Hematopoietic multipotent progenitor cell treated with erythropoietin and hydrocortisone succinate and interleukin-3 and kit ligand, for 17 days (in vitro differentiated cells): ENCODE measurements at regions not wholly inside any gene's neighbourhood (a gene's known extent, or its start where the extent isn't known, plus 50 kb on each side); places are given as distances from the start of the nearest gene placed in this dataset.
A peak's percentile ranks its signal among the peaks of the same experiment; 100 is the strongest.
"Not testable (repeated sequence)": the region's sequence is repeated elsewhere in the genome, so short reads cannot be mapped to it uniquely, and the experiment has no call there.

ENCODE experiments used
- DNase-seq: peaks from one replicate; pipeline ENCODE4 v3.0.0-alpha.2; 2015; ENCODE audit warnings: low spot score

DNA sequence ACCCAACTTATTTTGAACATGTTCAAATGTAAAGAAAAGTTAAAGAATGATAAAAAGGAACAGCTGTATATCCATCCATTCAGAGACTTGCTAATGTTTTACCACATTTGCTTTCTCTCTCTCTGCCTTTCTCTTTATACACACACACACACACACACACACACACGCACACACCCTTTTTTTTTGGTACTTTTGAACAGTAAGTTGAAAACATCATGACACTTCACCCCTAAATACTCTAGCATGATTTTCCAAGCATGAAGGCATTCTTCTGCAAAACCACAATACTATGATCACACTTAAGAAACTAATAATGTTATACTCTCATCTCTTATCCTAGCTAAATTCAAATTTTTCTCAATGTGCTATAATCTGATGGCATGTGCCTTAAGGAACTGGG is 192.3 kb downstream of the UTRN start:
- no peak for DNase-seq

DNA sequence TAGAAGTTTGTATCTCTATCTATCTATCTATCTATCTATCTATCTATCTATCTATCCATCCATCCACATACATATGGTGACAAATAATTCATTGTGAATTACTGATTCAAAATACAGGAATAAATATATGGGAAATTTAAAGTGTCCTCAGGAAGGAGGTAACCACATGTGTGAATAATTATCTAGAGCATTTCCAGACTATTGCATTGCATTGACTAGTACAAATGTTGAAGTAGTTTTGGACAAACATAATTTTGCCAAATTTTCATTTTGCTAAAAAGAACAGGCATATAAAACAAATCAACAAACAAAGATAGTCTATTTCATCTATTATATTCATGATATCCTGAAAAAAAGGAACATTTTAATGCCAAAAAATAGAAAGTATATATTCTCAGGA is 192.7 kb downstream of the UTRN start:
- no peak for DNase-seq

DNA sequence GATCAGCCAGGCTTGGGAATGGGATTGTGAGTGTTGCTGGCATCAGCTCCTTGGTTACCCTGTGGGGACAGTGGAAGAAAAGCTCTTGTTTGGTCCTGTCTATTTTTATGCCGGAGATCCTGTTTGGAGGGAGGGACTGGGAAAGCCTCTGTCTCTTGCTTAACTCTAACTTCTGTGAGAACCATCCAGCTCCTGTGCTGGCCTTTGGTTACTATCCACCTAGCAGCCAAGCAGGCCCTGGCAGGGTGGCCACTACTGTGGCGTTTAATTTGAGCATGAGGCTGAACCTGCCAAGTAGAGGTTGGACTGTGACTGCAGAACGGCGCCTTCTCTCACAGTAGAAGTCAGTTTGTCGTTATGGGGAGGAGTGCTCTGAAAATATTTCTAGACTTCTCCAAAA is 193.3 kb downstream of the UTRN start:
- DNase-seq = no peak

DNA sequence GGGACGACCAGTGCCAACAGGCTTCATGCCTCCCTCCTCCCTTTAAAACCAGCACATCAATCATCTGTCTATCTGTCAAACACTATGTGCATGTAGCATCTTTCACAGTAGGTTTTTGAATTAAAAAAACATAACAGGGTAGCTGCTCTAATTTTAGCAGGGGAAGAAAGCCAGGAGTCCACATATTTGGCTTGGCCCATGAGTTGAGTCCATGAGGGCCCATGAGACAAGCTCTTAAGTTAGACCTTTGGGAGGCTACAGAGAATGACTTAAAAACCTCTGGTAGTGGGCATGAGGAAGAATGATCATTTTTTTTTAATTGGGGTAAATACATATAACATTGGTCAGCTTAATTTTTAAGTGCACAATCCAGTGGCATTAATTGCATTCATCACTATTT is 194.9 kb downstream of the UTRN start:
- no peak for DNase-seq

DNA sequence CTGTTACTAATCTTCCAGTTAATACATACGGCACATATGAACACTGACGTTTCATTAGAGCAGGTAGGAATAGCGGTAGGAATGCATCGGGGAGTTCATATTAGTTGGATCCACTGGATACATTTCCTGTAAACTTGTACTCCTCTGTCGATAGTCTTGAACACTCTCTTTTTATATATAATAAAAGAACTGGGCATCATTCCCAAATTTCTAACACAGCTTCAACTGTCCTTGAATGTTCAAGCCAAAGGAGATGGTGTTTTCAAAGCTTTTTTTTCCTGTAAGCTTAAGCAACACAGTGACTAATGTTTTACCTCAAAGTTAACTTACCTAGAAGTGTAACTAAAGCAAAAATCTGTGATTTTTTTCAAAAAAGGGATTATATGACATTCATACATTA is 195.3 kb downstream of the UTRN start:
- DNase-seq = no peak

DNA sequence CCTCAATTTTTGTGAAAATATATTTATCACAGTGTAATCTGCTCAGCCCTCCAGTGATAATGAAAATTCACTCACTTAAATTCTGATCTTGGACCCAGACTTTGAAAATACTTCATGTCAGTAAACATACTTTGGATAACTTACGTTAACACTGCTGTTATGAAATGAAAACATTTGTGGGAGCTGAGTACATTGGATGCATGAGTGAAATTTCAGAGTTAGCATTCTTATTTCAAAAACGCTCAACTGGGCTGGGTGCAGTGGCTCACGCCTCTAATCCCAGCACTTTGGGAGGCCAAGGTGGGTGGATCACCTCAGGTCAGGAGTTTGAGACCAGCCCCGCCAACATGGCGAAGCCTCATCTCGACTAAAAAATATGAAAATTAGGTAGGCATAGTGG is 196.4 kb downstream of the UTRN start:
- no peak for DNase-seq

DNA sequence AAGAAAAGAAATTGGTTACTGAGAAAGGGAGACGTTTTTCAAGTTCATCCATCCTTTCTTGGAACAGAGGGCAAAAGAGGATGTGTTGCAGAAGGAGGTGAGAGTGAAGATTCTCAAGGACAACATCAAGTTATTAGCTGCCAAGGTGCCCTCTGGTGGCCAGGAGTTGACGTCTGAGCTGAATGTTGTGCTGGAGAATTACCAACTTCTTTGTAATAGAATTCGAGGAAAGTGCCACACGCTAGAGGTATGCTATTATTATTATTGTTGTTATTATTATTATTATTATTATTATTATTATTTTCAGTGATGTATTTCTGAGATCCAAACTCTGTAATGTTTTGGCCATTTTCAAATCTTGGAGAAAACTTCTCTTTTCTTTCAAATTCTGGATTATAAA is 197.0 kb downstream of the UTRN start:
- peak; percentile 36 for DNase-seq

DNA sequence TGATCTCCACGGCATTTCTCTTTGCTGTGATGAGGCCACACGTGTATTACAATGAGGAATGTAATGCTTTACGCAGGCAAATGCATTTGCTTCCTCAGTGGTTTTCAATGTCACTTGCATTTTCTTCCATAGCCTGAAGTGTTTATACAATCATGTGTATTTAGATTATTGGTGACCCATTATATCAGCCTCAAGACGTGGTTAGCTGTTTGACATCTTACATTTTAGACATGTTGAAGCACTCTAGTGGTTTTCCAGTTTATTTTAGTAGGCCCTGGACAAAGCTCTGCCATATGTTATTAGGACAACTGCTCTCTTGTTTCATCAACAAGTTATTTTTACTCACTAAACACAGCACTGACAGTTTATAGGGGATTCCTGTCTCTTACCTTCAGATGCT is 200.4 kb downstream of the UTRN start:
- no peak for DNase-seq

DNA sequence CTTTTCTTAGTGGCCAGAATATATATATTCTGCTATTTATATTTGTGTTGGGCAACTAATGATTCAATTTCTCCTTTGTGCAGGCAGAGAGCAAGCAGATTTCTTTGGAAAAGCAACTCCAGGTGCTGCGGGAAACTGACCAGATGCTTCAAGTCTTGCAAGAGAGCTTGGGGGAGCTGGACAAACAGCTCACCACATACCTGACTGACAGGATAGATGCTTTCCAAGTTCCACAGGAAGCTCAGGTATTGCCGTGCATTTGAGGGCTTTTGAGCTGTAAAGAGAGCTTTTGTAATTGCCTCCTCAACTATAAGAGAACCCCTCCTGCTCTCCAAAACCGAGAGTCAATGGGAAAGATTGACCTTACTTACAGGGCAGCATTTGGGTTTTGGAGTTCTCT is 203.5 kb downstream of the UTRN start:
- DNase-seq = no peak

DNA sequence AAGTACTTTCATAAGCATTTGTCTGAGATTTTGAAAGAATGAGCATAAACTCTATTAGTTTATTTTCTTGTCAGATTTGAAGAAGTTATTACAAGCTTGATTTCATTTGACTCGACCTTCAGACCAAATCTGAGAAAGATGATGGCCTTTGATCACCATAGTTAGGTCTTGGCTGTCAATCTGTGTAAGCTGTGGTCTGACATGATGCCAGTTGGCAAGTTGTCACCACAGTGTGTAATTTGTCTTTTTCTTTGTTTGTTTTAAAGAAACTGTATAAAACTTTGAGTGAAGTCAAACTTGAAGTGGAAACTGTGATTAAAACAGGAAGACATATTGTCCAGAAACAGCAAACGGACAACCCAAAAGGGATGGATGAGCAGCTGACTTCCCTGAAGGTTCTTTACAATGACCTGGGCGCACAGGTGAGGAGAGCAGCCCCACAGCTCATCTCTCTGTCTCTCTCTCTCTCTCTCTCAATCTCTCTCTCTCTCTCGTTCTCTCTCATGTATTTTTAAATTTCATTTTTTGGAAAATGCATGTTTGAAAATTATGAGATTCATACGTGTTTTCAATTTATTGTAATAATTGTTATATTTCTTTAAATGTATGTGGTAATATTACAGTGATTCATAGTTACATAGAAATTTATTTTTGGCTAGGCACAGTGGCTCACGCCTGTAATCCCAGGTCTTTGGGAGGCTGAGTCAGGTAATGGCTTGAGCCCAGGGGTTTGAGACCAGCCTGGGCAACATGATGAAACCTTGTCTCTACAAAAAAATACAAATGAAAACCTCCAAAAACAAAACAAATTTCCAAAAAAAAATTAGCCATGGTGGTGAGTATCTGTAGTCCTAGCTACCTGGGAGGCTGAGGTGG is 208.1 kb downstream of the UTRN start:
- DNase-seq = no peak

DNA sequence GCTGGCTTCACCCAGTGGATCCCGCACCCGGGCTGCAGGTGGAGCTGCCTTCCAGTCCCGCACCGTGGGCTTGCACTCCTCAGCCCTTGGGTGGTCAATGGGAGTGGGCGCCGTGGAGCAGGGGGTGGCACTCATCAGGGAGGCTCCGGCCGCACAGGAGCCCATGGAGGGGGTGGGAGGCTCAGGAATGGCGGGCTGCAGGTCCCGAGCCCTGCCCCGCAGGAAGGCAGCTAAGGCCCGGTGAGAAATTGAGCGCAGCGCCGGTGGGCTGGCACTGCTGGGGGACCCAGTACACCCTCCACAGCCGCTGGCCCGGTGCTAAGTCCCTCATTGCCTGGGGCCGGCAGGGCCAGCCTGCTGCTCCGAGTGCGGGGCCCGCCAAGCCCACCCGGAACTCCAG is 209.9 kb downstream of the UTRN start:
- DNase-seq = not testable (repeated sequence)

DNA sequence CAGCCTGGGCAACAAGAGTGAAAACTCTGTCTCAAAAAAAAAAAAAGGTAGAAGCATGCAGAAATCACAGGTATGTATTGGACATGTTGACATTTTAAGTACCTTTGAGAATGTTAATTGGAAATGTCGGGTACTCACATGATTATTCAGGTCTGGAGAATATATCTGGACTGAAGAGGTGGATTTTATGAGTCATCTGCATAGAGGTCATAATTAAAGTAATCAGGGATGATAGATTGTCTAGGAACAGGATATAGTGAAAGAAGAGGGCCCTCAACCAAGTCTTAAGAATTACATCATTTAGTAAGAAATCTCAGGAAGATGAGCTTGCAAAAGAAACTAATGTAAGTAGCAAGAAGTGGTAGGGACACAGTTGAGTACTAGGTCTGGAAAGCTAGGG is 212.5 kb downstream of the UTRN start:
- no peak for DNase-seq

DNA sequence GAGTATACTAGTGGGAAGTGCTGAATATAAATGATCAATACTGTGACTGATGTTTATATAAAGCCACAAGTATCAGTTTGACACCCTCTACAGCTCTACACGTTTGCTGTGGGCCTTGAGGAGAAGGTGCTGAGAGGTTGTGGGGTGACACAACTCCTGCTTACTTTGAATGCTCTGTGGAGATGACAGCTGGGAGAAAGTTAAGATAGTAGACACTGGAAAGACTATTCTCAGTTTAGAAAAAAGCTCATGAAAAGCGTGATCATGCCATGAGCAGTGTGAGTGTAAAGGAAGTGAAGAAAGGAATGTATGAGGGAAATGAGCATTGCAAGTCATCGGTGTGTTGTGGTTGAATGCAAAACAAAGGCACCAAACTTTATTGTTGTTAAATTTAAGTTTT is 215.8 kb downstream of the UTRN start:
- no peak for DNase-seq

DNA sequence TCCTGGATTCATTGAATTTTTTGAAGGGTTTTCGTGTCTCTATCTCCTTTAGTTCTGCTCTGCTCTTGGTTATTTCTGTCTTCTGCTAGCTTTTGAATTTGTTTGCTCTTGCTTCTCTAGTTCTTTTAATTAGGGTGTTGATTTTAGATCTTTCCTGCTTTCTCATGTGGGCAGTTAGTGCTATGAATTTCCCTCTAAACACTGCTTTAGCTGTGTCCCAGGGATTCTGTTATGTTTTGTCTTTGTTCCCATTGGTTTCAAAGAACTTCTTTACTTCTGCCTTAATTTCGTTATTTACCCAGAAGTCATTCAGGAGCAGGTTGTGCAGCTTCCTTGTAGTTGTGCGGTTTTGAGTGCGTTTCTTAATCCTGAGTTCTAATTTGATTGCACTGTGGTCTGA is 220.1 kb downstream of the UTRN start:
- not testable (repeated sequence) for DNase-seq

DNA sequence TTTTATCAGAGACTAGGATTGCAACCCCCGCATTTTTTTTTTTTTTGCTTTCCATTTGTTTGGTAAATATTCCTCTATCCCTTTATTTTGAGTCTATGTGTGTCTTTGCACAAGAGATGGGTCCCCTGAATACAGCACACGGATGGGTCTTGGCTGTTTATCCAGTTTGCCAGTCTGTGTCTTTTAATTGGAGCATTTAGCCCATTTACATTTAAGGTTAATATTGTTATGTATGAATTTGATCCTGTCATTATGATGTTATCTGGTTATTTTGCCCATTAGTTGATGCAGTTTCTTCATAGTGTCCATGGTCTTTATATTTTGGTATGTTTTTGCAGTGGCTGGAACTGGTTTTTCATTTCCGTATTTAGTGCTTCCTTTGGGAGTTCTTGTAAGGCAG is 220.9 kb downstream of the UTRN start:
- not testable (repeated sequence) for DNase-seq

DNA sequence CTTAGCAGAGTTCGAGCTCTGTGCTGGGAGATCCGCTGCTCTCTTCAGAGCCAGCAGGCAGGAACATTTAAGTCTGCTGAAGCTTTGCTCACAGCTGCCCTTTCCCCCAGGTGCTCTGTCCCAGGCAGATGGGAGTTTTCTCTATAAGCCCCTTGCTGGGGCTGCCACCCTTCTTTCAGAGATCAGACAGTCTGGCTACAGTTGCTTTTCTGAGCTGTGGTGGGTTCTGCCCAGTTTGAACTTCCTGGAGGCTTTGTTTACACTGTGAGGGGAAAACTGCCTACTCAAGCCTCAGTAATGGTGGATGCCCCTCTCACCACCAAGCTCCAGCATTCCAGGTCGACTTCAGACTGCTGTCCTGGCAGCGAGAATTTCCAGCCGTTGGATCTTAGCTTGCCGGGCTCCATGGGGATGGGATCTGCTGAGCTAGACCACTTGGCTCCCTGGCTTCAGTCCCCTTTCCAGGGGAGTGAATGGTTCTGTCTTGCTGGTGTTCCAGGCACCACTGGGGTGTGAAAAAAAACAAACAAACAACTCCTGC is 222.7 kb downstream of the UTRN start:
- not testable (repeated sequence) for DNase-seq

DNA sequence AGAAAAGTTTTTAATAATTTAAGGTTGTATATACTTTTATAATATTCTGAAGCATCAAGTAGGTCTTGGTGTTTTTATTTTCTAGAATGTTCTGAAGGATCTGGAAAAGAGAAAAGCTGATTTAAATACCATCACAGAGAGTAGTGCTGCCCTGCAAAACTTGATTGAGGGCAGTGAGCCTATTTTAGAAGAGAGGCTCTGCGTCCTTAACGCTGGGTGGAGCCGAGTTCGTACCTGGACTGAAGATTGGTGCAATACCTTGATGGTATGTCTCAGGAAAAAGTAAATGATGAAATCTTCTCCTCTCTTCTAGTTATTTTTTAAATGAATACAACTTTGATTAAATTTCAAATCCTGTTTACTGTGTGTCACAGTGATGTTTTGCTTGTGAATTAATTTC is 225.7 kb downstream of the UTRN start:
- DNase-seq = no peak

DNA sequence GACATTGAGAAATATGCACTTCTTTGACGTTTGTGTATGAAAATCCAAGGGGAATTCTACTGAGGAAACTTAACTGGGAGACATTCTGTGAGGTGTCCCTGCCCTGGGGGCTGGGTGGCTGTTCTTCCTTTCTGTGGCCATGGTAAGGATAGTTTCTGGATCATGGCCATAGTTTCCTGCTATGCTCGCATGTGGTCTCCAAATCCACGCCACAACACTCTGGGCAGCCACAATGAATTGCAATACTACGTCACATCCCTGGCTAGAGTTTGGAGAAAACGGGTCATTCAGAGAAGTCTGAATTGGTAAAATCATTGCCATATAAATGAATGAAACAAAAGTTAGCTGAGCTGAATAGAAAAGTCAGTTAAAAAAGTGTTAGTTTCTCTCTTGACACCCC is 230.6 kb downstream of the UTRN start:
- no peak for DNase-seq

DNA sequence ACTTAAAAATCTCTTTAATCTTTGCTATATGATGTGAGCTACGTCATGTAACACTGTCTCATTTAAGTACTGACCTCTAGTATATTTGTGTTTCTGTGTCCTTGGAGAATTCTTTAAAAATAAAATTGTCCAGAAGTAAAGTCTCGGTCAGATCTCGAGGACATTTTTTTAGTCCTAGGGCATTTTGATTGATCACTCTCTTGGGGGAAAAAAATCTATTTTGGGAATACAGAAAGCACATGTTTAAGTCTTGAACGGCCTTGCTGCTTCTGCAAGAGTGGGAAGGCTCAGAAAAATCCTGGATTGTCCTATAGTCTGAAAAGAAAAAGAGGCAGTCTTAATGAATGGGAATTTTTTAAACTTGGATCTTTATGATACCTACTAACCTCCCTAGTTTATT is 234.3 kb downstream of the UTRN start:
- no peak for DNase-seq

DNA sequence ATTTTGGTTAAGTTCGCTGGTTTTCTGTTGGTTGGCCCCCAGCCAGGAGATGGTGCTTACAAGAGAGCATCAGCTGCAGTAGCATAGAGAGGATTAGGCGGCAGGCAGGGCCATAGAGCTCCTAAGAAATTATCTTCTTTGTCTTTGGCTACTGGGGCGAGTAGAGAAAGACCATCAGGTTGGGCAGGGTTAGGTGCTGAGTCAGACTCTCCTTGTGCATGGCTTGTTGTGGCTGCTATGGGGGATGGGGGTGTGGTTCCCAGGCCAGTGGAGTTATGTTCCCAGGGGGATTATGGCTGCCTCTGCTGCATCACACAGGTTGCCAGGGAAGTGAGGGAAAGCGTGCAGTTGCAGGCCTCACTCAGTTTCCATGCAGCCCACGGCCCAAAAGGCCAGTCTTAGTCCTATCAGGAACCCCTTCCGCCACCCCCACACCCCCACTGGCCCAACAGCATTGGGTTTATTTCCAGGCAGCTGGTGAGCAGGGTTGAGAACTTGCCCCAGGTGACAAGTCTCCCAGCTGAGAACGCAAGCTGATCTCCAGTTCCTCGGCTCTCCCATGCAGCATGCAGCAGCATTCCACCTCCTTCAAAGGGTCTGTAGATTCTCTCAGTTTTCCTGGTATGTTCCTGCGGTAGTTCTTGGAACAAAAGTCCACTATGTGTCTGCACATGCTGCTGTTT is 243.7 kb downstream of the UTRN start:
- no peak for DNase-seq

DNA sequence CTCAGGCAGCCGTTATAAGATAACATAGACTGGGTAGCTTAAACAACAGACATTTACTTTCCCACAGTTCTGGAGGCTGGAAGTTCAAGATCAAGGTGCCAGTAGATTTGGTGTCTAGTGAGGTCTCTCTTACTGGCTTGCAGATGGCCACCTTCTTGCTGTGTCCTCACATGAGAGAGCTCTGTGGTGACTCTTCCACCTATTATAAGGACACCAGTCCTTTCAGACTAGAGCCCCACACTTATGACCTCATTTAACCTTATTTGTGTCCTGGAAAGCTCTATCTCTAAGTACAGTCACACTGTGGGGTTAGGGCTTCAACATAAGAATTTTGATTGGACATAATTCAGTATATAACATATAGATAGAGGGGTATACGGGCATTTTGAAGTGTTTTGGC is 245.0 kb downstream of the UTRN start:
- DNase-seq = no peak

DNA sequence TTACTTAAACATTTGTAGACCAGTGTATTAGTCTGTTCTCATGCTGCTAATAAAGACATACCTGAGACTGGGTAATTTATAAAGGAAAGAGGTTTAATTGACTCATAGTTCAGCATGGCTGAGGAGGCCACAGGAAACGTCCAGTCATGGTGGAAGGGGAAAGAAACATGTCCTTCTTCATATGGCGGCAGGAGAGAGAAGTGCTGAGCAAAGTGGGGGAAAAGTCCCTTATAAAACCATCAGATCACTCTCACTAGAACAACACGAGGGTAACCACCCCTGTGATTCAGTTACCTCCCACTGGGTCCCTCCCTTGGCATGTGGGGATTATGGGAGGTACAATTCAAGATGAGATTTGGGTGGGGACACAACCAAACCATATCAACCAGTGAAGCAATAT is 247.1 kb downstream of the UTRN start:
- DNase-seq = not testable (repeated sequence)

DNA sequence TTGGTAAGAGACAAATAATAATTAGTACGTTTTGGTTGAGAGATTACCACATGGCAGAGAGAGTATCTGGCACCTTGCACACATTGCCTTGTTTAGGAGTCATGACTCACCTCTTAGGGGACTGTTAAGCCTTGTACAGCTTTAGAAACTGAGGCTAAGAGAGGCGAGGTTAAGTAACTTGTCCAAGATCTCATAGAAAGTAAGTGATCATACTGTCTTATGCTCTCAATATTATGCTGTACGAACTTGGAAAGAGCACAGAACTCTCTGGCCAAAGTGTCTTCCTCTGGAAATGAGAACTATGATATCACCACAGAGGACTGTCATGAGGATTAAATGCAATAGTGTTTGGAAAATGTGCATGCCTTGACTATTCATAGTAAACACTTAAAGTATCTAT is 249.0 kb downstream of the UTRN start:
- DNase-seq = no peak
